ENCODE measurements at regions not wholly inside any gene's neighbourhood (a gene's known extent, or its start where the extent isn't known, plus 50 kb on each side); places are given as distances from the start of the nearest gene placed in this dataset.

DNA sequence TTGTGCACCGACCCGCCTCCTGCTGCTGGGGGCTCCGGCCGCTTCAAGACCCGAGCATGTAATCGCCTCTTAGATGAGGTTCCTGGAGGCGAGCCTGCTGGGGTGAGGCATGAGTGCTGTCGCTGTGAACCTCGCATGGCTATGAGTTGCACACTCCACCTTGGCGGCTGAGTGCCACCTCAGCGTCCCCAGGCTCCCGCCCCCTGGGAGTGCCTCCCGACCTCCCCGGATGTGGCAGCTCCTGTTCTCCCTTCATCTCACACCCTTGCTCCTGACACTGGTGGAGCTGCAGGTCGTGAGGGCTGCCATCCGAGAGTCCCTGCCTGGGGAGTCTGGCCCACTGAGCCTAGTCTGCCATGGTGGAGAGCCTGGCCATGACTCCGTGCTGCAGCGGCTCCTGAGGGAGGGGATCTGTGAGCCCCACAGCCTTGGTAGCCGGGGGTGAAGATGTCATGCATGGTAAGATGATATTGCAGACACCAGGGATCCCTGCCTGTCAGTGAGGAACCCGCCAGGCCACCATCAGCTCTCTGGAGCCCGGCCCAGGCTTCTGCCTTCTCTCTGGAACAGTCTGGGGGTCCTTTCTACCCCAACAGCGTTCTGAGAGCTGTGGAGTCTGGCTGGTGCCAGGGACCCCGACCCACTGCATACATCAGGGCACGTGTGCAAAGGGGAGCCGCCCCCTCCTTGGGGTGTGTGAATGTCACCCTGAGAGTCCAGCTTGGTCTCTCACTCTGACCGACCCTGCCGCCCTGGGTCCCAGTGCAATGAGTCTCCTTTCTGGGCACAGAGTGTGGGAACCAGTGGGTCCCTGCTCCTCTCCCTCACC lies 61.6 kb upstream of the HS6ST1 start:
- DNase-seq: peak; percentile 21

DNA sequence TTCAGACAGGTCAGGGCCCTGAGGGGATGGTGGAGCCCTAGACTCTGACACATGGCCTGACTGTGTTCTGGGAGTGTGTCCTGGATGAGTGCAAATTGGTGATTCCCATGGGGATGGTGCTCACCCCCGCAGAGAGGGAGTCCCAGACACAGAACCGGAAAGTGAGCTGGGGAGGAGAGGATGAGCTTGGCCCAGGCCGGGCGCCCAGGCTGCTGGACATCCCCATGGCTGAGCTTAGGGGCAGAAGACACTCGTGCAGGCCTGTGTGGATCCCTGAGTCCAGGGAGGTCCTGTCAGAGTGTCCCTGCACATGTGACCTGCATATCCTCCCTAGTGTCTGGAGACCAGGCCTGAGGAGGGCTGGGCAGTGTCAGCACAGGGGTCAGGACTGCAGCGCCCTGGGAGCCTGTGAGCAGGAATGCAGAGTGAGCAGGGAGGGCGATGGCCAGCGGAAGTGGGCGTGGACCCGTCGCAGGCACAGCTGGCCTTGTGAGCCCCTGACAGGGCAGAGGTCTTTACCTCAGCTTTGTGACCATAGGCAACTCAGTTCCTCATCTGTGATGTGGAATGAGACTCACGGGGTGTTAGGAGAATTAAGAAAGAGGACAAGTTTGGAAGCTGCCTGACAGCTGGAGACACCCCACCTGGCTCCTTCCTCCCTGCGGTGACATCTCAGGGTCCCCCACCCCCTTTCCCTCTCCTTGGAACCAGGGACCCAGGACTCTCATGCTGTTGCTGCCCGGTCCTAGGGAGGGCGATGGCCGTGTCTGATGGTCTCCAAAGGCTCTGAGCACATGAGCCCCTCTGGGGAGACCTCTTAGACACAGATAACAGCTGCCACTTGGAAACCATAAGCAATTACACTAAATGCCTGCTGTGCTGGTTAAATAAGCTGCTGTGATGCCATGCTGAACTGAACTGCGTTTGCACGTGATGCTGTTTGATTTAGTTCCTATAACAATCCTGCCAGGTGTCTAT lies 62.6 kb upstream of the HS6ST1 start:
- no peak for DNase-seq

DNA sequence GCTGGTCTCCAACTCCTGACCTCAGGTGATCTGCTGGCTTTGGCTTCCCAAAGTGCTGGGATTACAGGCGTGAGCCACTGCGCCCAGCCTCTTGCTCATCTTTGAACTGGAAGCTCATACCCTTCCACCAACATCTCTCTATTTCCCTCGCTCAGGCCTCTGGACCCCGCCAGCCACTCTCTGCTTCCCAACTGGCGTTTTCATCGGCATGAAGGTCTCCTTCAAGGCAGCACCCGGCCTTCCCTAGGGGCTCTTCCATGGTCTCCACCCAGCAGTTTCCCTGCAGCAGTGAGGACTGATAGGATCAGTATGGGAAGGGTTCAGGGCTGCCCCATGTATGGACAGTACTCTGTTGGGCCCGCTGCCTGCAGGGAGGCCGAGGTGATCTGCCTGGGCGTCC lies 65.8 kb upstream of the HS6ST1 start:
- no peak for DNase-seq

DNA sequence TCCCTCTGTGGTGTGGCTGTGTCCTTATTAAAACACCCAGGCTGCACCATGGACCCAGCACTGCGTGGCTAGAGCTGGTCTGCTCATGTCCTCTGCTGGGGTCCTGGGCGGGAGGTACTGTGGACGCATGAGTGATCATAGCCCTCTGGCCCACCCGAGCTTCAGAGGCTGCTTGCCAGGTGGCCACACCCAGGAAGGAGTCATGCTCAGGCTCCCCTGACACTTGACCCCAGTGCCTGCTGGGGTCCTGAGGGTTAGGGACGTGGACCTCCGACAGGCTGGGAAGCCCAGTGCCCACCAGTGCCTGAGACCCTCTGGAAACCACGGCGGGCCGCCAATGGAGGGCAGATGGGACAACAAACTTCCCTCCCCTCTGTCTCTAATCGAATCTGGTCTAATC lies 66.3 kb upstream of the HS6ST1 start:
- DNase-seq: no peak

DNA sequence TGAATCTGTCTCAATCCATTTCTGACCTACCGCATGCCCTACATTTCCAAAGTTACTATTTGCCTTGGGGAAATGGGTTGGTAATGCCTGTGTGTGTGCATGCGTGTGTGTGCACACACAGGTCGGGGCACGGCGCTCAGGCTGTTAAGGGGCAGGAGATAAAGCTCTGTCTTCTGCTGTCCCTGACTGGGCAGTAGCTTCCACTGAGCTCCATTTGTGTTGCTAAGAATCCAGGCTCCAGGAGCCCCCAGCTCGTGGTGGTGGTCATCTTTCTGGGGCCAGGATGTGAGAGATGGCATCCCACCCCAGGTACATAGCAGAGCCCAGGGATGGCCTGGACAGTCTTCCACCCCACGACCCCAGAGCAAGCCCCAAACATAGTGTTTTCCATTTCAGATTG lies 66.7 kb upstream of the HS6ST1 start:
- DNase-seq: no peak

DNA sequence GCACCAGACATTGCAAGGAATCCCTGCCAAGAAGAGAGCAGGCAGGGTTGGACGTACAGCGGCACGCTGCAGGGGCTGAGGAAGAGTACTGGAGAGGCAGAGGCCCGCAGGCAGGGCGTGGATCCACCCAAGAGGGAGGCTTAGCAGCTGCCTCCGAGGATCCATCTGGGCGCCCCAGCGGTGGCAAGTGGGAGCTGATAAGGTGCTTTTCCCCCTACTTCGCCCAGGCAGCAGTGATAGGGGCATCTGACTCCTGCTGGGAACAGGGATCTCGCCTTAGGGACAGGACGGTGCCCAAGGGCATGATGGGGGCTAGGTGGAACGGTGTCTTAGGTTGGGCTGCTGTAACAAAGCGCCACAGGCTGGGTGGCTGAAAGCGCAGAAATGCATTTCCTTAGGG lies 67.4 kb upstream of the HS6ST1 start:
- DNase-seq: no peak

DNA sequence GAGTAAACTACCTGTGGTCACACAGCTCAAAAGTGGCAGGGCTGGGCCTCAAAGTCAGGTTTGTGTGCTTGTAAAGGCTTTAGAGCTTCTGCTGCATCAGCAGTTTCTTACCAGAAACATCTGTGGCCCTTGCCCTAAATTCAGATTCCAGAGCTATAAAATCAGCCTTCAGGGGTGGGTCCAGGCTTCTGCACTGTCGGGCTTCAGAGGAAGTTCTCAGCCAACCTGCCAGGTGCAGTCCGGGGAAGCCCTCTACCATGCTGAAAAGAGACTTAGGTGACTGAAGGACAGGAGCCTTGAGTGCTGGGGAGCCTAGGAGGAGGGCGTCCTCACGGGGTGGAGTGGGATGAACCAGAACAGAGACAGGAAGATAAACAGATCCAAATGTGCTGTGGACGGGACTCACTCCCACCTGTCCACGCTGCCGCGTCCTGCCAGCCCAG lies 69.9 kb upstream of the HS6ST1 start:
- no peak for DNase-seq

DNA sequence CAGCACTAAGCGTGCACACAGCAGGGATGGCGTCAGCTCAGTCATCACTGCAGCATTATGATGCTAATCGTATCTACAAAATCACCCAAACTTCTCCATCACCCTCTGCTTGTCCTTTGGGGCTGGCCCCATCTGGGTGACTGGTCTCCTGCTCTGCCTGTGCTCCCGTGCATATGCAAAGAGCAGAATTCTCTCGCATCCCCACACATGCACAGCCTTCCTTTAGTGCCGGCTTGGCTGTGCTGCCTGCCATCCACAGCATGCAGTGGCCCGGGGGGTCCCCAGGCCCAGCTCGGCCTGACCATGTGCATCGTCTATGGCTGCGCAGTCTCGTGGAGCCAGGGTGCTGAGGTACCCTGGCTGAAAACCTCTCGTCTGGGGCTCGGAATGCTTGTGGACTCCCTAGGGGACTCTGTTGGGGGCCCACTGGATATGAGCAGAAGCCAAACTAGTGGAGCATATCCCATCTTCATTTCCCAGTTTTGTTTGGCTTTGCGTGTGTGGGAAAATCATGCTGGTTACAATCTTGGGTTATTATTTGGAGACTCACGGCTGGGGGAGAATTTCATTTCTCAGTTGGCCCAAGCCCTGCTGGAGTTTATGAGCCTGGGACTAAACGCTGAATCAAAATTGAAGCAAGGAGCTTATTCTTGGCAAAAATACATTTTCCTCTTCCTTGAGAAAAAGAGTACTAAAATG lies 70.9 kb upstream of the HS6ST1 start:
- no peak for DNase-seq

DNA sequence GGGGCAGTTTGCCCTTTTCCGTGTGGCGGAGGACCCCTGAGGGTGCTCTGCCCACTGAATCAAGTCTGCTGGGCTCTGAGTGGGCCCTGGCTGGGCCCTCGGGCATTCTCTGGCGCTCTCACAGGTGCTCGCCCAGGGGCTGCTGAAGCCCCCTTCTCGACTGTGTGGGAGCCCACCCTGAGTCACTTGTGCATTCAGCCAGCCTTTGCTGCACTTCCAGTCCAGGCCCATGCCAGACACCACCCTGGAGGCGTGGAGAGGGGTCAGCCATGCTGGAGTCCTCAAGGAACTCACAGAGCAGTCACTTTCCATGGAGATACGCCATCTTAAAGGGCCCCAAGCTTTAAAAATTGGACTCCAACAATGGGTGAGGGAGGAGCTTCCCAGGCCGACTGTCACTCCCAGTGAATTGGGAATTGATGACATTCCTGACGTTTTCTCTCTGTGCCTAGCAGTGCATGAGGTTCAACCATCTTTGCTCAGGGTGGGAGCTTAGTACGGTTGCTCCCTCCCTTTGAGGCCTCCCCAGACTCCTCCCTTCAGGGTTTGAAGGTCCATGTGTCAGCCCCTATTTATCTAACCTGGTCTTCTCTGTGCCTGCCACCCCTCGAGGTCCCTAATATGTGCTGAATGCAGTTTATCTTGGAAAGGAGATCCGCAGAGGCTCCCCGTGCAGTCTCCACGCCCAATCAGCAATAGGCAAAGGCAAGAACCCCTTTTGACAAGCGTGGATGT lies 71.8 kb upstream of the HS6ST1 start:
- no peak for DNase-seq

DNA sequence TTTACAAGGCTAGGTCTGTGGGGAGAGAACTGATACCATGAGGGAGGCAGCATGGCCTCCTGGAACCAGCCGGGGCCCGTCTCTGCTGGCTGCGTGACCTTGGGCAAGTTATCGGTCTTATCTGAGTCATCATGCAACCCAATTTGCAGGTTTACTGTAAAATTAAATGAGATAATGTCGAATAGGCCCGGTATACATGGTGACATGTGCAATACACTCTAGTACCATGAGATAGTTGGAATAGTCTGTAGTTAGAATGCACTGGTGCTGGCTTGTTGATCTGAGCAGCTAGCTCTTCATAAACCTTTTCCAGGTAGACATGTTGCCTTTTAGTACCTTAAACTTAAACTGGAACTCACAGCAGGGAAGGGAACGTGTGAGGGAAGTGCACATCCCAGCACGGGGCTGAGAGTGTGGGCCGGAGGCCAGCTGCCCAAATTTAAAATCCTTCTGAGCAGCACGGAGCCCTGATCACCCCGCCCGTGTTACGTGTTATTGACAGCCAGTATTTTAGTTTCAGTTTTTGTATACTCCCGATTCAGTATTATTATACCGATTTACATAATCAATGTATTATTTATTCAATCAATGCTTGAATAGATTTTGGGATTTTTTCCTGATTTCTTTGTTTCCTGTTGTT lies 72.4 kb upstream of the HS6ST1 start:
- no peak for DNase-seq

DNA sequence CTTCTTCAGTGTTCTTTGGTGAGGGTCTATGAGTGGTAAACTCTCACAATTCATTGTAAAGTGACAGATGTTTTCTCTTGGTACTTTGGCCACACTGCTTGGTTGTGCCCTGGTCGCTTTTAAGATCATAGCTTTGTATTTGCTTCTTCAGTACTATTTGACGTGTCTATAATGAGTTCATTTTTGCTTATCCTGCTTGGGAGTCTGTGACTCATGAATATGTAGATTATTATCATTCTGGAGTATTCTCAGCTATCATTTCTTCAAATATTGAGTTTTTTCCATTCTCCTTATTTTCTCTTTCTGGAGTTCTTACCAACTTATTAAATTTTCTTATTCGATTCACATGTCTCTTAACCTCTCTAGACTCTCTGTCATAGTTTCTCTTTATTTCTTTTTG lies 73.0 kb upstream of the HS6ST1 start:
- no peak for DNase-seq

DNA sequence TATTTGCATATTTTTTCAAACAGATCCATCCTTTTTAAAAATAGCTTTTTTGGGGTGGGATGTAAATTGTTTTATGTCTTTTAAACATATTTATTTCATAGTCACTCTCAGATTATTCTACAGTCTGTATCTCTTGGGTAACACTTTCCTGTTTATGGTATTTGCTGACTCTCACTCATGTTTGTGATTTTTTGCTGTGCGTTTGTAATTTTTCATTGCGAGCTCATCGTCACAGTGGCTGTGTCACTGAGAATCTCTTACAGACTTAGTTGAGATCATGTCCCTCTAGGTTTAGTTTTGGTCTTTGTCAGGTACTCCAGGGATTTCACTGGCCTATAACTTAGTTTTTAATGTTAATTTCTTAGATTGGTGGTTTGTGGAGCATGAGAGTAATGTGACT lies 73.5 kb upstream of the HS6ST1 start:
- no peak for DNase-seq

DNA sequence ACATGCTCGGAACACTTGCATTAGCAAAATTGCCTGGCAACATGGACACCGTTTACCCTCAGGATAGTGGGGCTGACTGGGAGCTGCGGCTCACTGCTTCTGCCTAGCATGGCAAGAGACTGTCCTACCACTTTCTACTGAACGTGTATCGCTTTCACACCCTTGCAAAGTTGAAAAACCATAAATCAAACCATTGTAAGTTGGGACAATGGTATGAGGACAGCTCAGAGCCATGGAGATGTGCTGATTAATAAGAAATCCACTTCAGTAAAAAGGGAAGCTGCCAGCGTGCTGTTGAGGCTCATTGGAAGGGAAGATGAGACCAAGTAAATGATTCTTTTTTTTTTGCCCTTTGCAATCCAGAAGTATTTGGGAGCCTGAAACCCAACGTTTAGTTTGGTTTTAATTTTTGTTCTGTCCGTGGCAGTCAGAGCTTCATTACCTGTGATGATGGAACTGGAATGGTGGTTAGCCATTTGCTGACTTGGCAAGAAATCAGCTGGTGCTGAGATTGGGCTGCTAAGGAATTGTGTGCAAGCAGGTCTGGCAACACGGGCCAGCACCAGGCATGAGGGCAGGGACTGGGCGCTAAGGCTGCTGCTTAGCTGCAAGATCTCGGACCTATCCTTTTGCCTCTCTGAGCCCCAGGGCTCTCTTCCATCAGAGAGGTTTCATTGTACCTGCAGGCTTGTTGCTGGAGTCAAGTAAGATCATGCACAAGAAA lies 75.5 kb upstream of the HS6ST1 start:
- DNase-seq: no peak

DNA sequence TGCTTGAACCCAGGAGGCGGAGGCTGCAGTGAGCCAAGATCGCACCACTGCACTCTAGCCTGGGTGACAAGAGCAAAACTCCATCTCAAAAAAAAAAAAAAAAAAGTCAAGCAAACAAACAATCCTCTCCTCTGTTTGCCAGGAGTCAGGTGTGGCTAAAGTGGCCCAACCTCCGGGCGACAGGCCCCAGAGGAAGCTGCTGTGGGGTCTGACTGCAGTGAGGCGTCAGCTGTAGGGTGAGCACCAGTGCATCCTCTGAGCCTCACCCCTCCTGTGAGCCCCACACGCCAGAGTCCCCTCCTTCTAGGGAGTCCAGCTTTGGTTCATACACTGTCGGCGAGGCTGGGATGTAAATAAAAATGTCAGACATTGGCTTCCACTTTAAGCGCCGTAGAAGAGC lies 76.5 kb upstream of the HS6ST1 start:
- DNase-seq: no peak

DNA sequence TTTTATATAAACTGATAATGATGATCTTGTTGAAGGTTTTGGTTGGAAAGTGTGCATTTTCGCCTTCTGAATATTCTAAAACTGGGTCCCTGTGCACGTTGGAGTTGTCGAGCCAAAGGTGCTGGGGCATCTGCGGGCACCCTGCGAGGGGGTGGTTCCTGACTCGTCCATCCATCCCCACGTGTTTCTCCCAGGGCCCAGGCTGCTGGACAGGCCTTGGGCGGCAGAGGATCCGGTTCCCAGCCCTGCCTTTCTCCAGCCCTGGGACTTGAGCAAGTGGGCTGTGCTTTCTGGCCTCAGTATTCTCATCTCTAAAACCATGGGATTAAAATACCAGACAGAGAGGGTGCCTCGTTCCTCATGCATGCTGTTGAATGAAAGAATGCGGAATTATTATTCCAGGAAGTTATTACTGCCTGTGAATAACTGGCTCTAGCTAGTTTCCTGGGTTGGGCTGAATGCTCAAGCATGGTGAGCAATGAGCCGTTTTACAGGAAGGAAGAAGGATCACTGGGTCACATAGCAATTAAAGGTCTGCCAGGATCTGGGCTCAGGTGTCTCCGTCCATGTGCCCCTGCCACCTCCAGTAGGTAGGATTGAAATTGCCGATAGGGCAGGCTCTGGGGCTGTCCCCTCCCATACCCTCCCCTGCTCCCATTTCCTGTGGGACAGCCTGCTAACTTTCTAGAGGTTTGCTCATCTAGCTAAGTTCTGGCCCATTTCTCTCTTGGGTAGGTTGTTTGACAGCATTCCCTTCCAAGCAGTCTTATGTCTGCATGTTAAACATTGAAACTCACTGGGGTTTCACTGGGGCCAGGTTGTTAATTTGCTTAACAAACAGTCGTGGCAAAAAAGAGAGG lies 77.2 kb upstream of the HS6ST1 start:
- DNase-seq: no peak

DNA sequence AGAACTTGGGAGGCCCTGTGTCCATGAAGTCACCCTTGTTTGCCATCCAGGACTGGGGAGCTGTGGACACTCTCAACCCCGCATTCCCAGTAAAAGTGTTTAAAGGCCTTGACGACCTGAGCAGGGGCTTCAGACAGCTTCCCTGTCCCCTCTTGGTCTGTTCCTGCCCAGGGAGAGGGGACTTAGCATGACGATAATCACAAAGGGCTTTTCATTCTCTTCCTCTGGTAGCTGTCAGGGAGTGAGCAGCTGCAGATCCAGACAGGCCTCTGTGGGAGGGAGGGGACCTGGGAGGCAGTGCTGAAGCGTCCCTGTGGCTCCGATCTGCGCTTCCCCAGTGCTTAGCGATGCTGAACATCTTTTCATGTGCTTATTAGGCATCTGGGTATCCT lies 77.8 kb upstream of the HS6ST1 start:
- no peak for DNase-seq

DNA sequence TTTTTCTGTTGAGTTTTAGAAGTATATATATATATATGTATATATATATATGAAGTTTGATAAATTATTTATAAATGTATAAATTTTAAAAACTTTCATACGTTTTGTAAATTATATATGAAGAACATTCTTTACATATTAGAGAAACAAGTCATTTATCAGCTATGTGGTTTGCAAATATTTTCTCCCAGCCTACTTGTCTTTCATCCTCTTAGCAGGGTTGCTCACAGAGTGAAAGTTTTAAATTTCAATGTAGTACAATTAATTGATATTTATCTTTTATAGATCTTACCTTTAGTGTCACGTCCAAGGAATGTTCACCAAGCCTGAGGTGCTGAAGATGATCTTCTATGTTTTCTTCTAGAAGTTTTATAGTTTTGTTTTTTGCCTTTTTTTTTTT lies 78.3 kb upstream of the HS6ST1 start:
- no peak for DNase-seq

DNA sequence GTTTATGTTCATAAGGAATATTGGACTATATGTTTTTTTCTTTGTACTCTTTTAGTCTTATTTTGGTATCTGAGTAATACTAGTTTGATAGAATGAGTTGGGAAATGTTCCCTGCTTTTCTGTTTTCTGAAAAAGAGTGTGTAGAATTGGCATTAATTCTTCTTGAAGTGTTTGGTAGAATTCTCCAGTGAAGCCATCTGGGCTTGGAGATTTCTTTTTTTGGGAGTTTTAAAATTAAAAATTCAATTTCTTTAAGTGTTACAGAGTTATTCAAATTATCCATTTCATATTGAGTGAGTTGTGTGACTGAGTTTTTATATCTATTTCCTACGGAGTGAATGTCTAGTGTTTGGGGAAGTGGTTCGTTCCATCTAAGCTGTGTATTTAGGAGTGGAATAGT lies 80.6 kb upstream of the HS6ST1 start:
- DNase-seq: no peak

DNA sequence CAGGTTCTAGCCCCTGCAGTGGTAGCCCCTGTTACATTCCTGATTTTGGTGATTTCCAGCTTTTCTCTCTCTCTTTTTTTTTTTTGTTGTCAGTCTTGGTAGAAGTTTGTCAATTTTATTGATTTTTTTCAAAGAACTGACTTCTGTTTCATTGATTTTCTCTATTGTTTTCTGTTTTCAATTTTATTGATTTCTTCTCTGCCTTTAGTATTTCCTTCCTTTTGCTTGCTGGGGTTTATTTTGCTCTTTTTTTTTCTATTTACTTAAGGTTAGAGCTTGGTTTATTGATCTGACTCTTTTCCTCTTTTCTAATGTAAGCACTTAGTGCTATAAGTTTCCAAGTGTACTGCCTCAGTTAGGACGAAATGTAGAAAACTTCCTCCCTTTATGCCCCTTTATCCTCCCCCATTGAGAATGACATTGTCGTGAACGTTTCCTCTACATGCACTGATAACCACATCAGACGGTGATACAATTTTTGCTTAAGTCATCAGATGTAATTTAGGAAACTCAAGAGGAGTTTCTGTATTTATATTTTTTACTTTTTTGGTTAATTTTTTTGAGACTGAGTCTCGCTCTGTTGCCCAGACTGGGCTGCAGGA lies 81.1 kb upstream of the HS6ST1 start:
- no peak for DNase-seq

DNA sequence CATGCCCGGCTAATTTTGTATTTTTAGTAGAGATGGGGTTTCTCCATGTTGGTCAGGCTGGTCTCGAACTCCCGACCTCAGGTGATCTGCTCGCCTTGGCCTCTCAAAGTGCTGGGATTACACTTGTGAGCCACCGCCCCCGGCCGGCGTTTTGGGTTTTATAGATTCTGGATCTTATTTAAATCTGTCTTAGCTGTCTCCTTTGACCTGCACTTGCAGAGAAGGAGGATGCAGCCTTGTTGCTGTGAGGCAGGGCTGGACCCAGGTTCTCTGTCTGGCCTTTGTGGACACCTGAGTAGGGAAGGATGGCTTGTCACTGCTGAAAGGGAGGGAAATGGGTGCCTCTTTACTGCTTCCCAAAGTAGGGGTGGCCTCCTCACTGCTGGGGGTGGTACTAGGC lies 83.0 kb upstream of the HS6ST1 start:
- DNase-seq: no peak

Data from activated CD4-positive, CD25-positive, alpha-beta regulatory T cell treated with anti-CD3 and anti-CD28 coated beads, Interleukin-2, amount 50 U/mL, for 72 hours (primary cell).